ENCODE measurements at regions not wholly inside any gene's neighbourhood (a gene's known extent, or its start where the extent isn't known, plus 50 kb on each side); places are given as distances from the start of the nearest gene placed in this dataset.

- no peak for TF ChIP-seq CTCF (IDR thresholded peaks at IDR 0.05; ENCODE audit: control insufficient read depth, insufficient read depth, low read depth, low read length, missing control alignments)
- no peak for DNase-seq (ENCODE audit: low read depth)
- no peak overlapping the region for H3K4me3 ChIP-seq (ENCODE audit: control insufficient read depth, low read depth, low read length)
These were observed 84.0 kb upstream of the TLE3 start for GRCh38 chr15:70181626-70182255.

GRCh38 chr15:70180186-70180875 lies 82.6 kb upstream of the TLE3 start:
- TF ChIP-seq CTCF (IDR thresholded peaks at IDR 0.05; ENCODE audit: control insufficient read depth, insufficient read depth, low read depth, low read length, missing control alignments) = no peak

GRCh38 chr15:70179309-70179892 lies 81.7 kb upstream of the TLE3 start:
- no peak overlapping the region for H3K4me3 ChIP-seq (ENCODE audit: control insufficient read depth, low read depth, low read length)
- TF ChIP-seq CTCF (IDR thresholded peaks at IDR 0.05; ENCODE audit: control insufficient read depth, insufficient read depth, low read depth, low read length, missing control alignments) = no peak
- no peak for DNase-seq (ENCODE audit: low read depth)

More at GRCh38 chr15:70180186-70180875, 82.6 kb upstream of the TLE3 start:
- DNase-seq (ENCODE audit: low read depth) = no peak
- H3K4me3 ChIP-seq (ENCODE audit: control insufficient read depth, low read depth, low read length) = no peak overlapping the region

GRCh38 chr15:70178335-70179084 lies 80.8 kb upstream of the TLE3 start:
- TF ChIP-seq CTCF (IDR thresholded peaks at IDR 0.05; ENCODE audit: control insufficient read depth, insufficient read depth, low read depth, low read length, missing control alignments) = no peak
- no peak for DNase-seq (ENCODE audit: low read depth)
- no peak overlapping the region for H3K4me3 ChIP-seq (ENCODE audit: control insufficient read depth, low read depth, low read length)

GRCh38 chr15:70172566-70173225 lies 75.0 kb upstream of the TLE3 start:
- no peak overlapping the region for H3K4me3 ChIP-seq (ENCODE audit: control insufficient read depth, low read depth, low read length)
- TF ChIP-seq CTCF (IDR thresholded peaks at IDR 0.05; ENCODE audit: control insufficient read depth, insufficient read depth, low read depth, low read length, missing control alignments) = no peak
- no peak for DNase-seq (ENCODE audit: low read depth)

- TF ChIP-seq CTCF (IDR thresholded peaks at IDR 0.05; ENCODE audit: control insufficient read depth, insufficient read depth, low read depth, low read length, missing control alignments) = no peak
- DNase-seq (ENCODE audit: low read depth) = no peak
- H3K4me3 ChIP-seq (ENCODE audit: control insufficient read depth, low read depth, low read length) = no peak overlapping the region
These were observed 74.4 kb upstream of the TLE3 start for GRCh38 chr15:70172124-70172523.

All from AG09309 (cell line).